H1 (cell line): ENCODE measurements at regions not wholly inside any gene's neighbourhood (a gene's known extent, or its start where the extent isn't known, plus 50 kb on each side); places are given as distances from the start of the nearest gene placed in this dataset.

Source experiments
- CTCF ChIA-PET: fragments of 300-600 bp; sonication (Branson Sonifier 250); formaldehyde crosslinking; loops from one replicate; lab custom pipeline; 2021; ENCODE audit not compliant: partially characterized antibody; lab: Charles Lee
- POLR2A ChIA-PET: fragments of 300-600 bp; sonication (Branson Sonifier 250); formaldehyde crosslinking; loops from one replicate; lab custom pipeline; 2021; ENCODE audit warnings: inconsistent platforms; ENCODE audit not compliant: partially characterized antibody; lab: Charles Lee
- DNase-seq, 2 experiments: peaks; one replicate each; pipeline versions ENCODE4 v3.0.0 to v3.0.0-alpha.2; 2010 to 2022; ENCODE audit warnings: low spot score in 2 of 2, low read depth in 1 of 2, mixed read lengths in 1 of 2
- FAIRE-seq: peaks from 2 replicates; lab custom pipeline; 2011; peaks lifted over from hg19 to GRCh38; lab: Jason Lieb, UNC
- H2AFZ ChIP-seq: 2 replicates; pipeline ENCODE4 v1.8.1; 2012; ENCODE audit warnings: low read length, inconsistent platforms
- H2AK5ac ChIP-seq: 2 replicates; pipeline ENCODE4 v1.6.1; 2013; ENCODE audit warnings: low read depth, low read length
- H2BK120ac ChIP-seq: replicated peaks from 2 replicates; pipeline ENCODE3; 2013; ENCODE audit warnings: low read depth, low read length, inconsistent platforms
- H2BK12ac ChIP-seq: 2 replicates; pipeline ENCODE4 v1.6.1; 2013; ENCODE audit warnings: low read depth, low read length
- H2BK15ac ChIP-seq: 2 replicates; pipeline ENCODE4 v1.6.1; 2013; ENCODE audit warnings: low read length
- H2BK20ac ChIP-seq: 2 replicates; pipeline ENCODE4 v1.6.1; 2013; ENCODE audit warnings: low read length
- H2BK5ac ChIP-seq: 2 replicates; pipeline ENCODE4 v1.6.1; 2013; ENCODE audit warnings: low read depth, low read length
- H3K14ac ChIP-seq: 2 replicates; pipeline ENCODE4 v1.6.1; 2013; ENCODE audit warnings: inconsistent platforms; ENCODE audit not compliant: insufficient read length
- H3K18ac ChIP-seq: 2 replicates; pipeline ENCODE4 v1.6.1; 2013; ENCODE audit warnings: low read length; ENCODE audit errors: extremely low read depth
- H3K23ac ChIP-seq: 2 replicates; pipeline ENCODE4 v1.6.1; 2013; ENCODE audit warnings: inconsistent platforms; ENCODE audit not compliant: insufficient read length
- H3K23me2 ChIP-seq: 2 replicates; pipeline ENCODE4 v1.6.1; 2013; ENCODE audit warnings: low read depth, low read length
- H3K27ac ChIP-seq: 2 replicates; pipeline ENCODE4 v1.6.1; 2011; ENCODE audit warnings: low read depth, low read length, inconsistent platforms
- H3K27me3 ChIP-seq, 4 experiments: replicated peaks in 1 of 4; 1 replicate in 1 of 4; 2 replicates in 3 of 4; pipeline versions ENCODE4 v1.6.1 to v1.8.1; 2011 to 2013; ENCODE audit warnings: low read length in 3 of 4, mild to moderate bottlenecking in 3 of 4, inconsistent platforms in 2 of 4, mixed read lengths in 2 of 4, moderate library complexity in 1 of 4; ENCODE audit not compliant: control insufficient read depth in 3 of 4, insufficient read depth in 3 of 4; ENCODE audit errors: extremely low read depth in 1 of 4
- H3K36me3 ChIP-seq, 4 experiments: 2 replicates each; pipeline versions ENCODE4 v1.6.1 to v1.8.1; 2011 to 2013; ENCODE audit warnings: mild to moderate bottlenecking in 4 of 4, low read length in 3 of 4, moderate library complexity in 2 of 4, control low read depth in 1 of 4, inconsistent platforms in 1 of 4; ENCODE audit not compliant: insufficient read depth in 4 of 4, control insufficient read depth in 2 of 4
- H3K4ac ChIP-seq: replicated peaks from 2 replicates; pipeline ENCODE3; 2013; ENCODE audit warnings: low read length, low read depth, mixed read lengths, inconsistent platforms; ENCODE audit not compliant: insufficient read length
- H3K4me1 ChIP-seq, 4 experiments: replicated peaks in 1 of 4; 1 replicate in 1 of 4; 2 replicates in 3 of 4; pipeline versions ENCODE4 v1.6.1 to v1.8.1; 2011 to 2013; ENCODE audit warnings: low read length in 3 of 4, inconsistent platforms in 2 of 4, mixed read lengths in 1 of 4; ENCODE audit not compliant: insufficient read depth in 4 of 4, control insufficient read depth in 3 of 4
- H3K4me2 ChIP-seq, 2 experiments: 2 replicates each; pipeline versions ENCODE4 v1.6.1 to v1.8.1; 2011 to 2013; ENCODE audit warnings: low read depth in 2 of 2, low read length in 2 of 2, control low read depth in 1 of 2, inconsistent platforms in 1 of 2, mild to moderate bottlenecking in 1 of 2; ENCODE audit not compliant: insufficient read depth in 1 of 2
- H3K4me3 ChIP-seq, 4 experiments: fragments of 200-600, 300-600 bp in 1 of 4; sonication (generic), shearing (Covaris generic), sonication (Bioruptor Twin) in 1 of 4; 2 replicates each; pipeline versions ENCODE4 v1.5.1 to v1.8.1; 2011 to 2016; ENCODE audit warnings: low read length in 4 of 4, low read depth in 3 of 4, control low read depth in 2 of 4, inconsistent platforms in 2 of 4, mild to moderate bottlenecking in 2 of 4, mixed read lengths in 1 of 4, moderate library complexity in 1 of 4; ENCODE audit not compliant: insufficient read depth in 2 of 4; ENCODE audit errors: extremely low read depth in 1 of 4
- H3K56ac ChIP-seq: replicated peaks from 2 replicates; pipeline ENCODE3; 2013; ENCODE audit warnings: low read depth, mild to moderate bottlenecking, mixed read lengths, low read length, inconsistent platforms; ENCODE audit not compliant: insufficient read length
- H3K79me1 ChIP-seq: 2 replicates; pipeline ENCODE4 v1.6.1; 2013; ENCODE audit warnings: low read depth, low read length, control low read depth
- H3K79me2 ChIP-seq, 2 experiments: 2 replicates each; pipeline versions ENCODE4 v1.6.1 to v1.8.1; 2012 to 2013; ENCODE audit warnings: low read length in 2 of 2, mild to moderate bottlenecking in 2 of 2, inconsistent platforms in 1 of 2; ENCODE audit not compliant: insufficient read depth in 2 of 2, control insufficient read depth in 1 of 2
- H3K9ac ChIP-seq, 4 experiments: replicated peaks in 1 of 4; 1 replicate in 1 of 4; 2 replicates in 3 of 4; pipeline versions ENCODE4 v1.6.1 to v1.8.1; 2011 to 2013; ENCODE audit warnings: low read depth in 3 of 4, low read length in 3 of 4, control low read depth in 2 of 4, mild to moderate bottlenecking in 2 of 4, moderate library complexity in 2 of 4, inconsistent platforms in 1 of 4; ENCODE audit errors: extremely low read depth in 1 of 4
- H3K9me3 ChIP-seq, 2 experiments: 2 replicates each; pipeline versions ENCODE4 v1.6.1 to v1.8.1; 2012 to 2013; ENCODE audit warnings: mild to moderate bottlenecking in 2 of 2, moderate library complexity in 2 of 2, control low read depth in 1 of 2, inconsistent platforms in 1 of 2, low read depth in 1 of 2, low read length in 1 of 2, mixed read lengths in 1 of 2; ENCODE audit not compliant: insufficient read depth in 2 of 2
- H4K20me1 ChIP-seq, 2 experiments: replicated peaks in 1 of 2; 2 replicates each; pipeline versions ENCODE3 to v1.8.1; 2011 to 2013; ENCODE audit warnings: inconsistent platforms in 2 of 2, low read length in 2 of 2, mild to moderate bottlenecking in 1 of 2; ENCODE audit not compliant: insufficient read depth in 2 of 2, control insufficient read depth in 1 of 2
- H4K5ac ChIP-seq: 2 replicates; pipeline ENCODE4 v1.6.1; 2013; ENCODE audit warnings: low read length, low read depth, mixed read lengths, inconsistent platforms; ENCODE audit not compliant: insufficient read length
- H4K8ac ChIP-seq: 2 replicates; pipeline ENCODE4 v1.8.0; 2013; ENCODE audit warnings: mild to moderate bottlenecking, moderate library complexity, low read length, inconsistent platforms; ENCODE audit not compliant: insufficient read depth; ENCODE audit errors: extremely low read depth
- H4K91ac ChIP-seq: replicated peaks from 2 replicates; pipeline ENCODE3; 2013; ENCODE audit warnings: low read length, mixed read lengths, inconsistent platforms; ENCODE audit not compliant: insufficient read length
- ATF3 ChIP-seq: IDR thresholded peaks from 2 replicates; pipeline ENCODE4 v1.6.1; 2011; ENCODE audit warnings: low read depth, mild to moderate bottlenecking, low read length; ENCODE audit not compliant: insufficient read depth
- BCL11A ChIP-seq, 2 experiments: IDR thresholded peaks; one replicate each; pipeline ENCODE4 v1.6.1; 2011; ENCODE audit warnings: low read depth in 2 of 2, low read length in 2 of 2, mild to moderate bottlenecking in 2 of 2
- CBX8 ChIP-seq: fragments of 300-800, 300-1000 bp; sonication (generic); IDR thresholded peaks from 2 replicates; pipeline ENCODE4 v1.7.1; 2016; ENCODE audit warnings: low read depth, low read length, borderline replicate concordance
- FOSL1 ChIP-seq: IDR thresholded peaks from 2 replicates; pipeline ENCODE4 v1.6.1; 2011; ENCODE audit warnings: mild to moderate bottlenecking, low read depth, low read length, moderate library complexity; ENCODE audit not compliant: insufficient read depth
- GABPA ChIP-seq: IDR thresholded peaks from 2 replicates; pipeline ENCODE4 v1.6.1; 2011; ENCODE audit warnings: mild to moderate bottlenecking, low read length, moderate library complexity, borderline replicate concordance; ENCODE audit not compliant: insufficient read depth
- HDAC2 ChIP-seq, 2 experiments: fragments of 300-600 bp in 1 of 2; sonication (generic) in 1 of 2; IDR thresholded peaks; 2 replicates each; pipeline ENCODE4 v1.6.1; 2011 to 2012; ENCODE audit warnings: low read depth in 2 of 2, low read length in 2 of 2, mild to moderate bottlenecking in 2 of 2, moderate library complexity in 2 of 2, borderline replicate concordance in 1 of 2, inconsistent platforms in 1 of 2
- MAFK ChIP-seq: IDR thresholded peaks from 2 replicates; pipeline ENCODE4 v1.6.1; 2012; ENCODE audit warnings: low read depth, mild to moderate bottlenecking, improper control_type of control experiment, low read length
- RBBP5 ChIP-seq: IDR thresholded peaks from 2 replicates; pipeline ENCODE4 v1.7.1; 2012; ENCODE audit warnings: low read depth, mild to moderate bottlenecking, inconsistent platforms, low read length, moderate library complexity, borderline replicate concordance
- SIRT6 ChIP-seq: IDR thresholded peaks from one replicate; pipeline ENCODE4 v1.7.1; 2012; ENCODE audit warnings: low read length, inconsistent platforms
- TCF12 ChIP-seq: IDR thresholded peaks from 2 replicates; pipeline ENCODE4 v1.6.1; 2011; ENCODE audit warnings: low read depth, mild to moderate bottlenecking, low read length
- ZNF274 ChIP-seq: IDR thresholded peaks from 2 replicates; pipeline ENCODE4 v1.7.0; 2012; ENCODE audit warnings: low read length, borderline replicate concordance; ENCODE audit errors: extremely low read depth
- WGBS, 2 experiments: shearing (Covaris generic) in 1 of 2; methylation state at CpG; one replicate each; pipeline versions ENCODE4 v1.1.6 to v1.1.7; 2013 to 2015; ENCODE audit warnings: low lambda C conversion rate in 2 of 2, mixed read lengths in 2 of 2, inconsistent platforms in 1 of 2, low coverage in 1 of 2, missing lambda C conversion rate in 1 of 2; ENCODE audit not compliant: insufficient replicate concordance in 2 of 2, insufficient coverage in 1 of 2, insufficient read length in 1 of 2; ENCODE audit errors: extremely low coverage in 1 of 2, missing lambda C conversion rate in 1 of 2; 5-methylcytosine and 5-hydroxymethylcytosine counted together
- TF ChIP-seq, protein P1 (sequence below): IDR thresholded peaks from 2 replicates; pipeline ENCODE4 v1.6.1; 2012; ENCODE audit warnings: low read length, inconsistent platforms

DNA sequence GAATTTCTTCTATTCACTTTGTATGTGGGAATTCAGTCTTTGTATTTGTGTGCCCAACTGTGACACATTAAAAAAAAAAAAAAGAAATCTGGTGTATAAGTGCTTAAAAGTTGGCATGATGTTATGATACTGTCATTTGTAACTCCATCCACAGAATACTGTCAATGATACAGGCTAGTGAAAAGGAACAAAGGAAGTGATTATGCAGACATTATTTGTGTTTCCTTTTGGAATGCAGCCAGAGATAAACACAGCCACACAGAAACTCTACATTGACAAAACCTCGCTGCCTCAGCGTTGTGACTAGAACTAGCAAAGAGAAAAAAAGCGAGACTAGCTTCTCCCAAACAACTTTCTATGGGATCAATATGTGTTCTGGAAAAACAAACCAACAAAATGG is 519.2 kb upstream of the AGTR1 start:
- no peak for DNase-seq
- Histone ChIP-seq H3K23me2 (no peaks in the 10 kb centered on the region), H2BK12ac (no peak overlapping the region), H3K4ac (no peak overlapping the region), H3K79me1 (no peaks in the 10 kb centered on the region), H4K8ac (no peak overlapping the region), H3K23ac (no peak overlapping the region), H4K91ac (no peak overlapping the region), H2BK20ac (no peak overlapping the region), H3K4me1 (no peaks in the 10 kb centered on the region), H2AK5ac (no peak overlapping the region), H3K27ac (no peak overlapping the region), H3K14ac (no peak overlapping the region), H3K36me3 (no peaks in the 10 kb centered on the region), H3K79me2 (no peaks in the 10 kb centered on the region), H3K18ac (no peak overlapping the region), H3K4me2 (no peak overlapping the region), H3K4me3 (no peak overlapping the region), H3K9ac (no peak overlapping the region), H2AFZ (no peak overlapping the region), H3K27me3 (no peaks in the 10 kb centered on the region), H4K5ac (no peak overlapping the region), H3K9me3 (no peaks in the 10 kb centered on the region), H3K56ac (no peak overlapping the region), H4K20me1 (no peaks in the 10 kb centered on the region), H2BK15ac (no peak overlapping the region), H2BK5ac (no peak overlapping the region), H2BK120ac (no peak overlapping the region)
- CTCF ChIA-PET, result interaction anchor here (1.0 kb wide), 1 partner anchor 93 kb away, joined by 4 read pairs; no protein-coding TSS in a partner anchor
- FAIRE-seq, result no peak
- POLR2A ChIA-PET, result no interaction called here
- 76% methylated on average over 3 of the region's 3 CpGs; no CpG with 5 or more reads in 1 of the 2 experiments for WGBS, 2 experiments
- TF ChIP-seq ZNF274 (no peak), SIRT6 (no peak), FOSL1 (no peak), MAFK (no peak), HDAC2 (IDR thresholded peaks at IDR 0.05; ENCODE audit: borderline replicate concordance in 1 of 2, low read depth in 2 of 2, low read length in 2 of 2) (no peak), TCF12 (no peak), ATF3 (no peak), BCL11A (IDR thresholded peaks at IDR 0.05; ENCODE audit: low read depth in 2 of 2, low read length in 2 of 2) (no peak), GABPA (no peak), RBBP5 (no peak), CBX8 (no peak)
- TF ChIP-seq, protein P1, sequence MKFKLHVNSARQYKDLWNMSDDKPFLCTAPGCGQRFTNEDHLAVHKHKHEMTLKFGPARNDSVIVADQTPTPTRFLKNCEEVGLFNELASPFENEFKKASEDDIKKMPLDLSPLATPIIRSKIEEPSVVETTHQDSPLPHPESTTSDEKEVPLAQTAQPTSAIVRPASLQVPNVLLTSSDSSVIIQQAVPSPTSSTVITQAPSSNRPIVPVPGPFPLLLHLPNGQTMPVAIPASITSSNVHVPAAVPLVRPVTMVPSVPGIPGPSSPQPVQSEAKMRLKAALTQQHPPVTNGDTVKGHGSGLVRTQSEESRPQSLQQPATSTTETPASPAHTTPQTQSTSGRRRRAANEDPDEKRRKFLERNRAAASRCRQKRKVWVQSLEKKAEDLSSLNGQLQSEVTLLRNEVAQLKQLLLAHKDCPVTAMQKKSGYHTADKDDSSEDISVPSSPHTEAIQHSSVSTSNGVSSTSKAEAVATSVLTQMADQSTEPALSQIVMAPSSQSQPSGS, result no peak
